Spleen (tissue), 11 donors: ENCODE measurements at regions not wholly inside any gene's neighbourhood (a gene's known extent, or its start where the extent isn't known, plus 50 kb on each side); places are given as distances from the start of the nearest gene placed in this dataset.

Source experiments
- DNase-seq: peaks from one replicate; pipeline ENCODE4 v3.0.0-alpha.2; 2020
- H3K27ac ChIP-seq, 8 donors: fragments of 200-600 bp; sonication (generic) in 7 of 8; 1 replicate in 4 of 8; 2 replicates in 4 of 8; pipeline versions ENCODE4 v1.5.0 to v1.8.0; 2016 to 2021; ENCODE audit warnings: inconsistent platforms in 4 of 8, mild to moderate bottlenecking in 4 of 8, moderate library complexity in 1 of 8
- H3K27me3 ChIP-seq, 7 donors: fragments of 200-600 bp; sonication (generic) in 6 of 7; replicated peaks in 1 of 7; 1 replicate in 4 of 7; 2 replicates in 3 of 7; pipeline versions ENCODE4 v1.5.0 to v1.8.0; 2016 to 2021; ENCODE audit warnings: inconsistent platforms in 3 of 7, mild to moderate bottlenecking in 1 of 7
- H3K36me3 ChIP-seq, 6 donors: fragments of 200-600 bp; sonication (generic) in 5 of 6; 1 replicate in 4 of 6; 2 replicates in 2 of 6; pipeline versions ENCODE4 v1.5.0 to v1.8.0; 2016 to 2021; ENCODE audit warnings: inconsistent platforms in 2 of 6
- H3K4me1 ChIP-seq, 6 donors: fragments of 200-600 bp; sonication (generic) in 5 of 6; 1 replicate in 3 of 6; 2 replicates in 3 of 6; pipeline versions ENCODE4 v1.5.0 to v1.8.0; 2016 to 2021; ENCODE audit warnings: inconsistent platforms in 3 of 6
- H3K4me3 ChIP-seq, 8 donors: fragments of 200-600 bp; sonication (generic) in 7 of 8; 1 replicate in 4 of 8; 2 replicates in 4 of 8; pipeline versions ENCODE4 v1.5.0 to v1.8.0; 2016 to 2021; ENCODE audit warnings: inconsistent platforms in 4 of 8, mild to moderate bottlenecking in 4 of 8, moderate library complexity in 2 of 8
- H3K9me3 ChIP-seq, 8 donors: fragments of 200-600 bp; sonication (generic) in 7 of 8; 1 replicate in 4 of 8; 2 replicates in 4 of 8; pipeline versions ENCODE4 v1.5.0 to v1.8.0; 2016 to 2021; ENCODE audit warnings: inconsistent platforms in 4 of 8
- POLR2A ChIP-seq, 3 donors: fragments of 450-650 bp; IDR thresholded peaks; one replicate each; pipeline ENCODE4 v1.5.1; 2017; ENCODE audit warnings: antibody characterized with exemption in 3 of 3, mild to moderate bottlenecking in 1 of 3
- POLR2AphosphoS5 ChIP-seq, 3 donors: sonication (generic); formaldehyde crosslinking; IDR thresholded peaks; one replicate each; pipeline ENCODE4 v1.5.1; 2017; ENCODE audit warnings: antibody characterized with exemption in 3 of 3
- WGBS, 5 donors: extraction: QIAGEN DNeasy Blood & Tissue Kit in 3 of 5; methylation state at CpG; one replicate each; pipeline versions ENCODE4 v1.1.5 to v1.1.7; 2013 to 2018; 5-methylcytosine and 5-hydroxymethylcytosine counted together
- intact Hi-C: fragments of 100-400 bp; cut with DNase I; formaldehyde crosslinking; loops from one replicate; pipeline ENCODE4 v1.15.0; 2023; ENCODE audit warnings: low total_unique reads
- TF ChIP-seq, protein P1 (sequence below), 11 experiments: fragments of 200-600 bp in 7 of 11; fragments of 450-650 bp in 4 of 11; sonication (generic) in 4 of 11; IDR thresholded peaks in 8 of 11; conservative IDR thresholded peaks in 3 of 11; 1 replicate in 7 of 11; 2 replicates in 4 of 11; pipeline versions ENCODE4 v1.4.0 to v1.8.0; 2016 to 2021; ENCODE audit warnings: antibody characterized with exemption in 11 of 11, inconsistent platforms in 4 of 11, mild to moderate bottlenecking in 1 of 11
- donor health status: healthy with polysubstance abuse.
- donor health status: DM: no; HTN: no; CAD: no; lungs with moderate emphysema.
- donor health status: DM: no; HTN: no; CAD: no.
- donor health status: Bipolar disorder and iron deficiency.
- donor health status: healthy.
- donor health status: DM: no; HTN: no; CAD: no.
- donor health status: DM: yes; HTN: yes; CAD: no.

DNA sequence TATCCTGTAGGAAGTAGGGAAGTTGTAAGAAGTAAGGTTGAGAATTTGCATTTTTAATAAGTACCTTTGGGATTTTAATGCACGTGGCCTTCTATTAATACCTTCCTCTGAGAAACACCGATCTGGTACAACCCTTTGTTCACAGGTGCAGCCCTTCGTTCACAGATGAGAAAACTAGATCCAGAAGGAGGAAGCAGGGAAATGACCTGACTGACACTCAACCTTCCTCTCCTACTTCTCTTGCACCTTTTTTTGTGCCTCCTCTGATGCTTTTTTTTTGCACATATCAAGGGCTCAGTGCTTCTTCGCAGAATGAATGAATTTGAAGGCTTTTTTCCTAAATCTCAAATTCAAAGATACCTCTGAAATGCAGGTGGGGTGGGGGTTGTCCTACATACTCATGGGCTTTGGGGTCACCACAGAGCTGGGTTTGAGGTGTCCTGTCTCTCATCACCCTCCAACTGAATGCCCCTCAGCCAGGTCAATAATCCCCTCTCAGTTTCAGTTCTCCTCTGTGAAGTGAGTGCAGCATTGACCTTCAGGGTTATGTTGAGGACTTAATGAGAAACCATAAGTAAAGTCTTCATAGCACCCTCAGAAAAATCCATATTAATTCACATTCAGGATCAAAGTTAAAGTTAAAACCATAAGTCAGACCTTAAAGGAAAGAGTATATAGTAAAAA lies 161.5 kb upstream of the CTNNB1 start:
- intact Hi-C loops = no loop called here
- no peaks in the 10 kb centered on the region for H3K36me3 ChIP-seq

DNA sequence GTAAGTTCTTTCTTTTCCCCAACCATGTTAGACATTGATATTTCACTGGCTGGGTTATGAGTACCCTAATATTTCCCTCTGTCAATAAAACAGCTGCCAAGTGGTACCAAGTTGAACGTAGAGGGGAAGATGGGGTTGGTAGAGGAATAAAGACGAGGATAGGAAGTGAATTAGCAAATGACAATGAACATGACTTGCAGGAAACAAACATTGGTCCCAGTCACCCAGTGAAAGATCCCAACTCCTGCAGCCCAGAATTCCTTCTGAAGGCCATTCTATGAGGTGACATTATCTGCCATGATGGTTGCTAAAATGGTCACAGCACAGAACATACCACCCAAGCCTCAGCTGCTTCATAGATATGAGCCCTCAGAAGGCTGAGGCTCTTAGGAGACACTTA lies 159.0 kb upstream of the CTNNB1 start:
- no peaks in the 10 kb centered on the region for H3K9me3 ChIP-seq
- no peaks in the 10 kb centered on the region for H3K4me1 ChIP-seq
- intact Hi-C loops = no loop called here
- no peak overlapping the region for H3K27ac ChIP-seq
- 47 to 85% (median 67%) methylated on average over 2 of the region's 2 CpGs for WGBS, 5 donors
- H3K36me3 ChIP-seq = no peaks in the 10 kb centered on the region
- TF ChIP-seq, protein P1, sequence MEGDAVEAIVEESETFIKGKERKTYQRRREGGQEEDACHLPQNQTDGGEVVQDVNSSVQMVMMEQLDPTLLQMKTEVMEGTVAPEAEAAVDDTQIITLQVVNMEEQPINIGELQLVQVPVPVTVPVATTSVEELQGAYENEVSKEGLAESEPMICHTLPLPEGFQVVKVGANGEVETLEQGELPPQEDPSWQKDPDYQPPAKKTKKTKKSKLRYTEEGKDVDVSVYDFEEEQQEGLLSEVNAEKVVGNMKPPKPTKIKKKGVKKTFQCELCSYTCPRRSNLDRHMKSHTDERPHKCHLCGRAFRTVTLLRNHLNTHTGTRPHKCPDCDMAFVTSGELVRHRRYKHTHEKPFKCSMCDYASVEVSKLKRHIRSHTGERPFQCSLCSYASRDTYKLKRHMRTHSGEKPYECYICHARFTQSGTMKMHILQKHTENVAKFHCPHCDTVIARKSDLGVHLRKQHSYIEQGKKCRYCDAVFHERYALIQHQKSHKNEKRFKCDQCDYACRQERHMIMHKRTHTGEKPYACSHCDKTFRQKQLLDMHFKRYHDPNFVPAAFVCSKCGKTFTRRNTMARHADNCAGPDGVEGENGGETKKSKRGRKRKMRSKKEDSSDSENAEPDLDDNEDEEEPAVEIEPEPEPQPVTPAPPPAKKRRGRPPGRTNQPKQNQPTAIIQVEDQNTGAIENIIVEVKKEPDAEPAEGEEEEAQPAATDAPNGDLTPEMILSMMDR (IDR thresholded peaks at IDR 0.05 in 8 of 11, conservative IDR thresholded peaks at IDR 0.05 in 3 of 11) = no peak
- no peak for TF ChIP-seq POLR2AphosphoS5 (IDR thresholded peaks at IDR 0.05)
- no peak for TF ChIP-seq POLR2A (IDR thresholded peaks at IDR 0.05)
- no peak overlapping the region for H3K4me3 ChIP-seq
- H3K27me3 ChIP-seq = peaks cover 0 to 77% (median 3%) of the 10 kb centered on the region in 7 donors
- no peak for DNase-seq

More for the DNA sequence above, 161.5 kb upstream of the CTNNB1 start:
- no peak for DNase-seq
- Histone ChIP-seq H3K9me3 (no peaks in the 10 kb centered on the region), H3K4me1 (no peaks in the 10 kb centered on the region), H3K4me3 (no peak overlapping the region), H3K27me3 (peaks cover 0 to 84% (median 9%) of the 10 kb centered on the region in 7 donors), H3K27ac (no peak overlapping the region)
- 53 to 79% (median 73%) methylated on average over 4 of the region's 4 CpGs for WGBS, 5 donors
- no peak for TF ChIP-seq POLR2AphosphoS5 (IDR thresholded peaks at IDR 0.05)
- TF ChIP-seq POLR2A (IDR thresholded peaks at IDR 0.05) = no peak
- TF ChIP-seq, protein P1 (IDR thresholded peaks at IDR 0.05 in 8 of 11, conservative IDR thresholded peaks at IDR 0.05 in 3 of 11) = no peak

DNA sequence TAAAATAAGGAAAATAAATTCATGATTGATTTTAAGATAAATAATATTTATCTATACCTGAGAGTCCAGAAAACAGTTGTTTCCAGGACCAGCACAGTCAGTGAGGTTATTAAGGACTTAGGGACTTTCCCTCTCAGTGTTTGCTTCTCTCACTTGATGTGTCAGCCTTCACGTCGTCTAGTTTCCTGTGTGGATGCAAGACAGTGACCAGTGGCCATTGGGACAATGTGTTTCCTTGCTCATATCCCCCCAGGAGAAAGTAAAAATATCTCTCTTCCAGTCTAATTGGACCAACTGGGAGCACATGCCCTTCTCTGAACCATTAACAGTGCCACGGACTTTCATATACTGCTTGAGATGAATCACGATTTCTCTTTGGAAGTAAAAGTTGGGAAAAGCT lies 157.8 kb upstream of the CTNNB1 start:
- Histone ChIP-seq H3K27ac (no peak overlapping the region), H3K36me3 (no peaks in the 10 kb centered on the region), H3K4me1 (no peaks in the 10 kb centered on the region), H3K4me3 (no peak overlapping the region), H3K27me3 (peaks cover 0 to 67% (median 0%) of the 10 kb centered on the region in 7 donors), H3K9me3 (no peaks in the 10 kb centered on the region)
- TF ChIP-seq POLR2AphosphoS5 (IDR thresholded peaks at IDR 0.05) (no peak), POLR2A (IDR thresholded peaks at IDR 0.05) (no peak)
- TF ChIP-seq, protein P1 (IDR thresholded peaks at IDR 0.05 in 8 of 11, conservative IDR thresholded peaks at IDR 0.05 in 3 of 11) = no peak
- intact Hi-C loops = no loop called here
- DNase-seq = no peak
- 48 to 56% (median 50%) methylated on average over 4 of the region's 4 CpGs for WGBS, 5 donors

DNA sequence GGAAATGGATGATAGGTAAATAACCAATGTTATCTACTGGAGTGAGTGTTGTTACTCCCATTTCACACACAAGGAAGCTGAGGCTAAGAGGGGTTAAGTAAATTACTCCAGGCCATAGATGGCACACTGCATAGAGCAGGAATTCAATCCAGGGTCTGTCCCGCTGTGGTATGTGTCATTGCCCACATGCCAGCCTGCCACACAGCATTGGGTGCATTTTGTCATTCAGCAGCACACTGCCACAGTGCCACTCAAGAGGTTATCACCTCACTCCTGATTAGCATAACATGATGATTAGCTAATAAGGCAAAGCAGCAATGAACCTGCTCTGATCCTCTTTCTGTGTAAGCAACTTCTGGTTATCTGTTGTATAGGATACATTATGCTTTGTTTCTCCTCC lies 157.4 kb upstream of the CTNNB1 start:
- no peak overlapping the region for H3K27ac ChIP-seq
- H3K4me3 ChIP-seq = no peak overlapping the region
- no peaks in the 10 kb centered on the region for H3K4me1 ChIP-seq
- peaks cover 0 to 63% (median 0%) of the 10 kb centered on the region in 7 donors for H3K27me3 ChIP-seq
- no peak for TF ChIP-seq POLR2A (IDR thresholded peaks at IDR 0.05)
- TF ChIP-seq, protein P1 (IDR thresholded peaks at IDR 0.05 in 8 of 11, conservative IDR thresholded peaks at IDR 0.05 in 3 of 11) = no peak
- TF ChIP-seq POLR2AphosphoS5 (IDR thresholded peaks at IDR 0.05) = no peak
- WGBS, 5 donors = 80 to 89% (median 86%) methylated on average over 1 of the region's 1 CpG
- no peaks in the 10 kb centered on the region for H3K36me3 ChIP-seq
- H3K9me3 ChIP-seq = peaks cover 0 to 2% (median under 1%) of the 10 kb centered on the region in 8 donors
- DNase-seq = no peak
- intact Hi-C loops = no loop called here
